ENCODE measurements at regions not wholly inside any gene's neighbourhood (a gene's known extent, or its start where the extent isn't known, plus 50 kb on each side); places are given as distances from the start of the nearest gene placed in this dataset.
A peak's percentile ranks its signal among the peaks of the same experiment; 100 is the strongest.

- Histone ChIP-seq H3K27ac (ENCODE audit: extremely low read depth, low read depth, low read length) (no peak overlapping the region), H4K20me1 (replicated peaks; ENCODE audit: control insufficient read depth, insufficient read depth, low read length) (no peaks in the 10 kb centered on the region), H3K9me3 (replicated peaks; ENCODE audit: control insufficient read depth, insufficient read depth, low read depth, low read length) (no peaks in the 10 kb centered on the region), H3K9ac (ENCODE audit: insufficient read depth in 1 of 2, low read depth in 2 of 2, low read length in 2 of 2) (no peak overlapping the region), H3K79me2 (ENCODE audit: control insufficient read depth, insufficient read depth, low read length) (no peaks in the 10 kb centered on the region), H3K4me3 (no peak overlapping the region), H3K27me3 (ENCODE audit: control insufficient read depth in 2 of 2, insufficient read depth in 2 of 2, low read length in 2 of 2) (no peaks in the 10 kb centered on the region), H2AFZ (ENCODE audit: low read depth, low read length) (no peak overlapping the region), H3K4me2 (ENCODE audit: insufficient read depth, low read length) (no peak overlapping the region), H3K4me1 (replicated peaks in 1 of 2; ENCODE audit: control insufficient read depth in 2 of 2, insufficient read depth in 2 of 2, low read length in 2 of 2) (no peaks in the 10 kb centered on the region), H3K9me1 (ENCODE audit: control insufficient read depth, insufficient read depth, low read length) (no peaks in the 10 kb centered on the region), H3K36me3 (ENCODE audit: control insufficient read depth, insufficient read depth, low read length) (no peaks in the 10 kb centered on the region)
- FAIRE-seq (no peak), ATAC-seq (no peak), DNase-seq (ENCODE audit: extremely low read depth in 1 of 4, low spot score in 3 of 4) (no peak)
- TF ChIP-seq SPI1 (IDR thresholded peaks at IDR 0.05; ENCODE audit: borderline replicate concordance, low read depth, low read length): peak; percentile 50
- TF ChIP-seq, protein P1, sequence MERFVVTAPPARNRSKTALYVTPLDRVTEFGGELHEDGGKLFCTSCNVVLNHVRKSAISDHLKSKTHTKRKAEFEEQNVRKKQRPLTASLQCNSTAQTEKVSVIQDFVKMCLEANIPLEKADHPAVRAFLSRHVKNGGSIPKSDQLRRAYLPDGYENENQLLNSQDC (CRISPR knock-in tag; IDR thresholded peaks at IDR 0.05): no peak
- in situ Hi-C loops (cut with MboI) (no loop called here), intact Hi-C loops (cut with micrococcal nuclease) (no loop called here)
- 47% methylated on average over 5 of the region's 5 CpGs for WGBS (ENCODE audit: insufficient coverage, low coverage, missing lambda C conversion rate)
- no TSS peak for BruUV-seq (replicated peaks)
- ChIA-PET CTCF (ENCODE audit: low intra/inter-chr PET ratio) (no interaction called here), POLR2A (no interaction called here)
Observed at GRCh38 chr15:97680606-97681220, 279.8 kb upstream of the ARRDC4 start.

GRCh38 chr15:97683831-97684230 is 276.7 kb upstream of the ARRDC4 start:
- Histone ChIP-seq H3K9me3 (replicated peaks; ENCODE audit: control insufficient read depth, insufficient read depth, low read depth, low read length) (no peaks in the 10 kb centered on the region), H3K9me1 (ENCODE audit: control insufficient read depth, insufficient read depth, low read length) (no peaks in the 10 kb centered on the region), H3K4me2 (ENCODE audit: insufficient read depth, low read length) (no peak overlapping the region), H3K9ac (ENCODE audit: insufficient read depth in 1 of 2, low read depth in 2 of 2, low read length in 2 of 2) (no peak overlapping the region), H3K36me3 (ENCODE audit: control insufficient read depth, insufficient read depth, low read length) (no peaks in the 10 kb centered on the region), H3K27me3 (ENCODE audit: control insufficient read depth in 2 of 2, insufficient read depth in 2 of 2, low read length in 2 of 2) (no peaks in the 10 kb centered on the region), H3K4me3 (no peak overlapping the region), H2AFZ (ENCODE audit: low read depth, low read length) (no peak overlapping the region), H4K20me1 (replicated peaks; ENCODE audit: control insufficient read depth, insufficient read depth, low read length) (no peaks in the 10 kb centered on the region), H3K79me2 (ENCODE audit: control insufficient read depth, insufficient read depth, low read length) (no peaks in the 10 kb centered on the region), H3K4me1 (replicated peaks in 1 of 2; ENCODE audit: control insufficient read depth in 2 of 2, insufficient read depth in 2 of 2, low read length in 2 of 2) (no peaks in the 10 kb centered on the region), H3K27ac (ENCODE audit: extremely low read depth, low read depth, low read length) (no peak overlapping the region)
- CTCF ChIA-PET (ENCODE audit: low intra/inter-chr PET ratio): no interaction called here
- WGBS (ENCODE audit: insufficient coverage, low coverage, missing lambda C conversion rate): 0% methylated on average over 3 of the region's 3 CpGs
- BruUV-seq (replicated peaks): no TSS peak
- DNase-seq (ENCODE audit: extremely low read depth in 1 of 4, low spot score in 3 of 4) (no peak), ATAC-seq (no peak), FAIRE-seq (no peak)
- POLR2A ChIA-PET: interaction anchor here (0.6 kb wide), 1 partner anchor 15 kb away, joined by 3 read pairs; no protein-coding TSS in a partner anchor
- intact Hi-C loops (cut with micrococcal nuclease): no loop called here
- in situ Hi-C loops (cut with MboI): no loop called here
- no peak for TF ChIP-seq THAP7 (CRISPR knock-in tag; IDR thresholded peaks at IDR 0.05)
- TF ChIP-seq FOS (IDR thresholded peaks at IDR 0.05; ENCODE audit: extremely low read depth, insufficient read length): no peak
- TF ChIP-seq SRSF3 (IDR thresholded peaks at IDR 0.05; ENCODE audit: insufficient read depth, low read length): no peak
- no peak for TF ChIP-seq ZNF174 (CRISPR knock-in tag; IDR thresholded peaks at IDR 0.05)

Data from K562 (cell line).